Duodenal mucosa (tissue), 2 donors: ENCODE measurements at regions not wholly inside any gene's neighbourhood (a gene's known extent, or its start where the extent isn't known, plus 50 kb on each side); places are given as distances from the start of the nearest gene placed in this dataset.

Experiments used
- H3K27ac ChIP-seq: one replicate; pipeline ENCODE4 v1.7.0; 2013; ENCODE audit warnings: low read depth, low read length
- H3K27me3 ChIP-seq, 2 donors: one replicate each; pipeline ENCODE4 v1.7.0; 2013; ENCODE audit warnings: low read length in 2 of 2, control low read depth in 1 of 2; ENCODE audit not compliant: insufficient read depth in 2 of 2, control insufficient read depth in 1 of 2
- H3K36me3 ChIP-seq, 2 donors: one replicate each; pipeline ENCODE4 v1.7.0; 2013; ENCODE audit warnings: low read length in 2 of 2, control low read depth in 1 of 2; ENCODE audit not compliant: insufficient read depth in 2 of 2, control insufficient read depth in 1 of 2
- H3K4me1 ChIP-seq, 2 donors: one replicate each; pipeline ENCODE4 v1.7.0; 2013; ENCODE audit warnings: low read length in 2 of 2, control low read depth in 1 of 2; ENCODE audit not compliant: insufficient read depth in 2 of 2, control insufficient read depth in 1 of 2
- H3K4me3 ChIP-seq, 2 donors: one replicate each; pipeline ENCODE4 v1.7.0; 2013; ENCODE audit warnings: low read length in 2 of 2, low read depth in 1 of 2
- H3K9ac ChIP-seq, 2 donors: one replicate each; pipeline ENCODE4 v1.7.0; 2013; ENCODE audit warnings: low read length in 2 of 2, low read depth in 1 of 2
- H3K9me3 ChIP-seq, 2 donors: one replicate each; pipeline ENCODE4 v1.7.0; 2013; ENCODE audit warnings: low read length in 2 of 2, control low read depth in 1 of 2; ENCODE audit not compliant: control insufficient read depth in 1 of 2

- Histone ChIP-seq H3K4me3 (no peak overlapping the region), H3K4me1 (no peaks in the 10 kb centered on the region), H3K36me3 (no peaks in the 10 kb centered on the region), H3K27me3 (no peaks in the 10 kb centered on the region), H3K9me3 (no peaks in the 10 kb centered on the region), H3K27ac (no peak overlapping the region), H3K9ac (no peak overlapping the region)
Measured at GRCh38 chr15:93493172-93493571, 404.2 kb upstream of the RGMA start.

DNA sequence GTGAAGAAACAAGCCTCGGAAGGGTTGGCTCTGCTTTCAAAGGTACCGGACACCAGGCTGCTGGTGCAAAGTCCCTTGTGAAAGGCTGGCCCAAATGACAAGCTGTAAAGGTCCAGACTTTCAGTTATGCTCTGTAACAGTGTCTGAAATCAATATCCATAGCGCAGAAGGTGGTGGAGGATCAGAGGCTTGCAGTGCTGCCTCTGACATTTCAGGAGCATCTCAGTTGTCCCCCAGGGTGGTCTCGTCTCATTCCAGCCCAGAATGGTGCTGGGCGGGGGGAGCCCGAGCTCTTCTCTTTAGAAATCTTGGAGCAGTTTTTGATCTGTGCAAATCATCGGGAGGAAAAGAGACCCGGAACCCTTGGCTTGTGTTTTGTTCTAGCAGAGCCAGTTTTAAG lies 402.3 kb upstream of the RGMA start:
- Histone ChIP-seq H3K36me3 (no peaks in the 10 kb centered on the region), H3K9me3 (no peaks in the 10 kb centered on the region), H3K4me1 (no peaks in the 10 kb centered on the region), H3K4me3 (no peak overlapping the region), H3K27ac (no peak overlapping the region), H3K27me3 (no peaks in the 10 kb centered on the region), H3K9ac (no peak overlapping the region)

DNA sequence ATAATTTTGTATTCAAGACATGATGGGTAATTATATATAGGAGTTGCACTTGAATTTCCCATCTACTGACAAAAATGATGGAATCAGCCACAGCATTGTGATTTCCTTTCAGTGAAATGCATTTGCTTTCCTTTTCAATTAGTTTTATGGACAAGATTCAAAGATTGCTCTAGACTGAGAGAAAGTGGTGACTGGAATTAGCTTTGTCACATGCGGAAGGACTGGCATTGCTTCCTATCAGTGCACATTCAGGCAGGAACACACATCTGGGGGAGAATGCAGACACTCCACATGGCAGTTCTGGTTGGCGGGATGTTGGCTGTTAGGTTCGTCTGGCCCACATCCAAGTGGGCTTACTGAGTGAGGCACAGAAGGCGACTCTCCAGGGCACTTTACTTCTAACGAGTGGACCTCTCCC lies 399.3 kb upstream of the RGMA start:
- no peaks in the 10 kb centered on the region for H3K9me3 ChIP-seq
- no peak overlapping the region for H3K4me3 ChIP-seq
- H3K27me3 ChIP-seq, result no peaks in the 10 kb centered on the region
- H3K36me3 ChIP-seq, result no peaks in the 10 kb centered on the region
- H3K27ac ChIP-seq, result no peak overlapping the region
- H3K4me1 ChIP-seq, result no peaks in the 10 kb centered on the region
- H3K9ac ChIP-seq, result no peak overlapping the region

DNA sequence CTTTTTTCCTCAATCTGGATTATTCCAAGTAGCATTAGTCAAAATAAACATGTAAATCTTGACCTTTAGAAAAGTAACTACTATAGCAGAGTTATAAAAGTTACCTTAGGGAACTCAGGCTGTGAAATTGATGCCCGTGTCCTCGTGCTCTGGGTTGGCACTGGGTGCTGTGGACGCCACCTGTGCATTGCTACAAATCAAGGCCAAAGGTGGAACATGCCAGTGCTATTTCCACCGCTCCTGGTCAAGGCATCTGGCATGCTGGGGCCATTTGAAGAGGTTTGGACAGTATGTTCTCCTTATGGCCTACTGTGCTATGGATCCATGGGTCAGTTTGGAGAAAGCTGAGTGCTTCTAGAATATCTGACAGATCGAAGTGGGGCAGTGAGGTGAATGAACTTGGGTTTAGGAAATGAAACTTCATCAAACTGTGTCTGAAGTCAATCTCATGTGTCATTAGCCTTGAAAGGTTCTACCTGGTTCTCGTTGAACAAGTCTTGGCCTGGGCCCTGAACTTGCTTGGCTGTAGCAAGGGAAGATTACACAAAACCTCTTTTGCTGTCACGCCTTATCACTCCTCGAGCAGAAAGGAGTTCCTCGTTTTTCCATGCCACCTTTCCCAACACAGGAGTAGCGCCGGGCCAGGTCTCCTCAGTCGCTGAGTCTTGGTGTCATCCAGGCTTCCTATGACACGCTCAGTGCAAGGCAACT lies 397.6 kb upstream of the RGMA start:
- no peaks in the 10 kb centered on the region for H3K27me3 ChIP-seq
- H3K9me3 ChIP-seq, result no peaks in the 10 kb centered on the region
- H3K9ac ChIP-seq, result no peak overlapping the region
- no peak overlapping the region for H3K4me3 ChIP-seq
- H3K36me3 ChIP-seq, result no peaks in the 10 kb centered on the region
- H3K4me1 ChIP-seq, result no peaks in the 10 kb centered on the region
- no peak overlapping the region for H3K27ac ChIP-seq

GRCh38 chr15:93485438-93486327 lies 396.7 kb upstream of the RGMA start:
- H3K9me3 ChIP-seq, result no peaks in the 10 kb centered on the region
- H3K4me3 ChIP-seq, result no peak overlapping the region
- H3K27me3 ChIP-seq, result no peaks in the 10 kb centered on the region
- H3K9ac ChIP-seq, result no peak overlapping the region
- no peak overlapping the region for H3K27ac ChIP-seq
- no peaks in the 10 kb centered on the region for H3K36me3 ChIP-seq
- H3K4me1 ChIP-seq, result no peaks in the 10 kb centered on the region

- H3K9ac ChIP-seq, result no peak overlapping the region
- H3K4me3 ChIP-seq, result no peak overlapping the region
- H3K4me1 ChIP-seq, result no peaks in the 10 kb centered on the region
- H3K9me3 ChIP-seq, result no peaks in the 10 kb centered on the region
- no peaks in the 10 kb centered on the region for H3K27me3 ChIP-seq
- no peaks in the 10 kb centered on the region for H3K36me3 ChIP-seq
- H3K27ac ChIP-seq, result no peak overlapping the region
Measured at GRCh38 chr15:93483923-93484322, 394.9 kb upstream of the RGMA start.

GRCh38 chr15:93482731-93483130 lies 393.7 kb upstream of the RGMA start:
- Histone ChIP-seq H3K4me3 (no peak overlapping the region), H3K27me3 (no peaks in the 10 kb centered on the region), H3K36me3 (no peaks in the 10 kb centered on the region), H3K4me1 (no peaks in the 10 kb centered on the region), H3K9ac (no peak overlapping the region), H3K27ac (no peak overlapping the region), H3K9me3 (no peaks in the 10 kb centered on the region)

DNA sequence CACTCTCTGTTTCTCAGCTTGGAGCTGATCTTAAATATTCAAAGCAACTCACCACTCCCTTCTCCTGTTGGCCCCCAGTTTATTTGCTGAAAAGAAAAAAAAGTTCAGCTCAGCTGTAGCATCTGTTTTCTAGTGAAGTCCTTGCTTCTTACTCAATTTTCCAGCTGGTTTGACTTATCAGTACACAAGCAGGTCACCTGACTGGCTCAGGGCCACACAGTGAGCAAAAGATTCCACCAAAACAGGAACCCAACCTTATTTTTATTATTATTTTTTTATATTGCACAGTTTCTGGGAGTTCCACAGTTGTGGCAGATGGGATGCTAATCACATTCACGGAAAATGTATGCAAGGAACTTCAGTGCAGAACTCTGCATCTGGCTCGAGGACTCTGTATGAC lies 390.7 kb upstream of the RGMA start:
- Histone ChIP-seq H3K9ac (no peak overlapping the region), H3K9me3 (no peaks in the 10 kb centered on the region), H3K36me3 (no peaks in the 10 kb centered on the region), H3K4me1 (no peaks in the 10 kb centered on the region), H3K27ac (no peak overlapping the region), H3K27me3 (no peaks in the 10 kb centered on the region), H3K4me3 (no peak overlapping the region)

DNA sequence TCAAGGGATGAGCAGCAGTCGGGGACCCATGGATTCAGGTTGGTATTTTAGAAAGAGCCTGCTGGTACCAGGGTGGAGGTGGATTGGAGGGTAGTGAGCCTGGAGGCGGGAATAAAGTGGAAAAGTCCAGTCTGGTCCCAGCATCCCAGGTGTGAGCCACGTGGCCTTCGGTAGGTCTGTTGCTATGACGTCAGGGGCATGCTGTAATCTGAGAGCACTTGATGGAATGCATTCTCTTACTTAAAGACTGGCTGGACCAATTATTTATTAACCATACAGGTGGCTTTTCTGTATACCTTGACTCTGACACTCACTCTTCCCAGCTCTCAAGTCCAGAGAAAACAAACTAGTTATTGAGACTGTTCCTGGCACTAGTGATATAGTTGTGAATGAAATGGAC lies 389.9 kb upstream of the RGMA start:
- no peak overlapping the region for H3K27ac ChIP-seq
- H3K27me3 ChIP-seq, result no peaks in the 10 kb centered on the region
- H3K36me3 ChIP-seq, result no peaks in the 10 kb centered on the region
- no peak overlapping the region for H3K4me3 ChIP-seq
- H3K4me1 ChIP-seq, result no peaks in the 10 kb centered on the region
- no peak overlapping the region for H3K9ac ChIP-seq
- H3K9me3 ChIP-seq, result no peaks in the 10 kb centered on the region

DNA sequence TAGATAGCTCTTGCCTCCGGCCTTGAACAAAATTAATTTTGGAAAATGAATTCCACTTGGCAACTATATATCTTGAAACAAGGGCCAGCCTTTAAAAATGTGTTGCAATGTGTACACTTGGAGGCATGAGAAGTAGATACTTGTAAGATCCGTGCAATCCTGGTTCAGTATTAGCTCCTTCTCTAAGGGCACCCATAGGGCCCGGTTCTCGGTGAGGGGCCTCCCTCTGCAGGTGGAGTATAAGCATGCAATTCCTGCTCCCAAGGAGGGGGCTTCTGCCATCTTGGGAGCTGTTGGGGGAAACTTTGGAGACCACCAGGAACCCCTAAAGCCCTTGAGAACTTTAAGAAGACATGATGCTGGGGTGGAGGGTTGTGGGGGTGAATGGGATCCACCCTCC lies 388.7 kb upstream of the RGMA start:
- Histone ChIP-seq H3K4me1 (no peaks in the 10 kb centered on the region), H3K4me3 (no peak overlapping the region), H3K27me3 (no peaks in the 10 kb centered on the region), H3K36me3 (no peaks in the 10 kb centered on the region), H3K9ac (no peak overlapping the region), H3K27ac (no peak overlapping the region), H3K9me3 (no peaks in the 10 kb centered on the region)
